IMR-90 (cell line): ENCODE measurements at regions not wholly inside any gene's neighbourhood (a gene's known extent, or its start where the extent isn't known, plus 50 kb on each side); places are given as distances from the start of the nearest gene placed in this dataset.

Source experiments
- ATAC-seq: fragments of 200-7000 bp; cut with Tn5 transposase; 2 replicates; pipeline ENCODE4 v1.9.1; 2020; ENCODE audit warnings: low read depth, mild to moderate bottlenecking, moderate library complexity
- BruUV-seq: library from RNA; stranded (reverse); fragments of 400-500 nt; replicated peaks from 2 replicates; lab custom pipeline; 2021; lab: Mats Ljungman, UMichigan
- CTCF ChIA-PET: fragments of 300-600 bp; formaldehyde crosslinking; extraction: SDS; loops from one replicate; lab custom pipeline; 2021; ENCODE audit warnings: antibody characterized with exemption; lab: Yijun Ruan, JAX
- POLR2A ChIA-PET: fragments of 300-600 bp; sonication (Branson Sonifier 250); formaldehyde crosslinking; loops from one replicate; lab custom pipeline; 2022; ENCODE audit warnings: antibody characterized with exemption; ENCODE audit not compliant: unreplicated experiment; lab: Charles Lee
- DNase-seq: peaks from one replicate; pipeline ENCODE4 v3.0.0; 2013
- H2AFZ ChIP-seq: replicated peaks from 2 replicates; pipeline ENCODE3; 2013; ENCODE audit warnings: low read length, mild to moderate bottlenecking; ENCODE audit not compliant: poor library complexity
- H2AK5ac ChIP-seq: 2 replicates; pipeline ENCODE4 v1.6.1; 2013; ENCODE audit warnings: low read depth, low read length, inconsistent platforms
- H2AK9ac ChIP-seq: replicated peaks from 2 replicates; pipeline ENCODE3; 2013; ENCODE audit warnings: mild to moderate bottlenecking, low read depth, low read length, moderate library complexity; ENCODE audit not compliant: poor library complexity
- H2BK120ac ChIP-seq: 2 replicates; pipeline ENCODE4 v1.6.1; 2013; ENCODE audit warnings: low read depth, low read length, inconsistent platforms
- H2BK15ac ChIP-seq: 3 replicates; pipeline ENCODE4 v1.6.1; 2013; ENCODE audit warnings: low read depth, low read length, inconsistent platforms
- H2BK20ac ChIP-seq: 2 replicates; pipeline ENCODE4 v1.6.1; 2013; ENCODE audit warnings: low read depth, mild to moderate bottlenecking, inconsistent platforms, low read length, moderate library complexity
- H2BK5ac ChIP-seq: 2 replicates; pipeline ENCODE4 v1.6.1; 2013; ENCODE audit warnings: mild to moderate bottlenecking, low read depth, low read length, inconsistent platforms; ENCODE audit not compliant: poor library complexity, severe bottlenecking
- H3K14ac ChIP-seq: replicated peaks from 2 replicates; pipeline ENCODE4 v1.6.1; 2013; ENCODE audit warnings: low read depth, low read length, inconsistent platforms
- H3K18ac ChIP-seq: 2 replicates; pipeline ENCODE4 v1.6.1; 2013; ENCODE audit warnings: low read depth, low read length, control low read depth
- H3K23ac ChIP-seq: 2 replicates; pipeline ENCODE4 v1.6.1; 2013; ENCODE audit warnings: low read depth, low read length, inconsistent platforms
- H3K27ac ChIP-seq: 2 replicates; pipeline ENCODE4 v1.5.1; 2013; ENCODE audit warnings: mild to moderate bottlenecking, control low read depth, low read length; ENCODE audit not compliant: insufficient read depth
- H3K27me3 ChIP-seq: 2 replicates; pipeline ENCODE4 v1.6.1; 2013; ENCODE audit warnings: low read length; ENCODE audit not compliant: control insufficient read depth, insufficient read depth
- H3K36me3 ChIP-seq: 2 replicates; pipeline ENCODE4 v1.6.1; 2013; ENCODE audit warnings: low read length, mixed read lengths; ENCODE audit not compliant: control insufficient read depth, insufficient read depth
- H3K4ac ChIP-seq: 2 replicates; pipeline ENCODE4 v1.6.1; 2013; ENCODE audit warnings: low read depth, low read length, inconsistent platforms
- H3K4me1 ChIP-seq: 2 replicates; pipeline ENCODE4 v1.6.1; 2013; ENCODE audit warnings: low read length, mixed read lengths; ENCODE audit not compliant: control insufficient read depth, insufficient read depth
- H3K4me2 ChIP-seq: 2 replicates; pipeline ENCODE4 v1.6.1; 2013; ENCODE audit warnings: low read depth, mild to moderate bottlenecking, control low read depth, low read length, moderate library complexity
- H3K4me3 ChIP-seq: 2 replicates; pipeline ENCODE4 v1.5.1; 2013; ENCODE audit warnings: low read depth, mild to moderate bottlenecking, control low read depth, low read length, moderate library complexity; ENCODE audit not compliant: insufficient read depth
- H3K56ac ChIP-seq: 2 replicates; pipeline ENCODE4 v1.6.1; 2013; ENCODE audit warnings: low read length, inconsistent platforms; ENCODE audit not compliant: insufficient read depth; ENCODE audit errors: extremely low read depth
- H3K79me1 ChIP-seq, 2 experiments: 2 replicates each; pipeline ENCODE4 v1.6.1; 2013; ENCODE audit warnings: low read length in 2 of 2, inconsistent platforms in 1 of 2, low read depth in 1 of 2
- H3K9ac ChIP-seq: 2 replicates; pipeline ENCODE4 v1.6.1; 2013; ENCODE audit warnings: low read depth, low read length, control low read depth
- H3K9me1 ChIP-seq: 2 replicates; pipeline ENCODE4 v1.6.1; 2013; ENCODE audit warnings: low read length, inconsistent platforms; ENCODE audit not compliant: insufficient read depth
- H3K9me3 ChIP-seq: 2 replicates; pipeline ENCODE4 v1.6.1; 2013; ENCODE audit warnings: low read length; ENCODE audit not compliant: control insufficient read depth, insufficient read depth
- H4K20me1 ChIP-seq: 2 replicates; pipeline ENCODE4 v1.6.1; 2013; ENCODE audit warnings: low read length, inconsistent platforms; ENCODE audit not compliant: insufficient read depth
- H4K5ac ChIP-seq: 2 replicates; pipeline ENCODE4 v1.6.1; 2013; ENCODE audit warnings: mild to moderate bottlenecking, low read depth, low read length, control low read depth
- H4K8ac ChIP-seq, 2 experiments: 2 replicates each; pipeline ENCODE4 v1.6.1; 2013; ENCODE audit warnings: low read depth in 2 of 2, low read length in 2 of 2, control low read depth in 1 of 2, inconsistent platforms in 1 of 2
- H4K91ac ChIP-seq: 2 replicates; pipeline ENCODE4 v1.6.1; 2013; ENCODE audit warnings: low read depth, low read length, inconsistent platforms; ENCODE audit not compliant: insufficient read depth
- ELK1 ChIP-seq: fragments of 150-350 bp; IDR thresholded peaks from 2 replicates; pipeline ENCODE4 v1.6.1; 2016; ENCODE audit warnings: low read depth, mild to moderate bottlenecking, low read length, moderate library complexity, borderline replicate concordance
- NFE2L2 ChIP-seq: fragments of 150-350 bp; IDR thresholded peaks from 2 replicates; pipeline ENCODE4 v1.6.1; 2016; ENCODE audit warnings: low read depth, mild to moderate bottlenecking, low read length
- POLR2A ChIP-seq: IDR thresholded peaks from 2 replicates; pipeline ENCODE4 v1.6.1; 2012; ENCODE audit warnings: mild to moderate bottlenecking, low read depth, low read length
- RFX5 ChIP-seq: IDR thresholded peaks from 2 replicates; pipeline ENCODE4 v1.8.0; 2012; ENCODE audit warnings: low read depth, mild to moderate bottlenecking, low read length, moderate library complexity
- WGBS, 2 experiments: methylation state at CpG; one replicate each; pipeline versions ENCODE4 v1.1.5 to v1.1.7; 2013; ENCODE audit warnings: missing lambda C conversion rate in 2 of 2; ENCODE audit not compliant: insufficient read length in 1 of 2; ENCODE audit errors: extremely low coverage in 2 of 2; 5-methylcytosine and 5-hydroxymethylcytosine counted together
- dilution Hi-C: fragments of 300-500 bp; cut with HindIII; formaldehyde crosslinking; loops from one replicate; pipeline ENCODE4 v1.14.3; 2018; ENCODE audit warnings: low sequenced_read_pairs; ENCODE audit not compliant: unreplicated experiment
- in situ Hi-C: fragments of 300-500 bp; cut with MboI; formaldehyde crosslinking; loops from 3 replicates; pipeline ENCODE4 v1.14.3; 2019; ENCODE audit warnings: low sequenced_read_pairs, inconsistent platforms, mixed read lengths
- intact Hi-C: fragments of 100-400 bp; cut with micrococcal nuclease; formaldehyde crosslinking; loops from 2 replicates; pipeline ENCODE4 v1.10.0; 2022

DNA sequence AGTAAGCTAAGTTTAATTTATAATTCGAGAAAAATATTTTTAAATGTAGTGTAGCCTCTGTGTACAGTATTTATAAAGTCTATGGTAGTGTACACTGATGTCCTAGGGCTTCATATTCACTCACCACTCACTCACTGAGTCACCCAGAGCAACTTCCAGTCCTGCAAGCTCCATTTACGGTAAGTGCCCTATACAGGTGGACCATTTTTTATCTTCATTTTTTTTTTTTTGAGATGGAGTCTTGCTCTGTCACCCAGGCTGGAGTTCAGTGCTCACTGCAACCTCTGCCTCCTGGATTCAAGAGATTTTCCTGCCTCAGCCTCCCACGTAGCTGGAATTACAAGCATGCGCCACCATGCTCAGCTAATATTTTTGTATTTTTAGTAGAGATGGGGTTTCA lies 104.2 kb downstream of the PDCL3 start:
- no peak overlapping the region for H4K91ac ChIP-seq
- DNase-seq (no peak), ATAC-seq (no peak)
- no peaks in the 10 kb centered on the region for H3K9me3 ChIP-seq
- no TSS peak for BruUV-seq
- H3K27ac ChIP-seq, result no peak overlapping the region
- dilution Hi-C loops (no loop called here), in situ Hi-C loops (no loop called here), intact Hi-C loops (no loop called here)
- H4K8ac ChIP-seq, result no peak overlapping the region
- H3K9me1 ChIP-seq, result 0 out of 2 replicates have a peak, but pooled peaks cover 2% of the 10 kb centered on the region
- no peaks in the 10 kb centered on the region for H3K36me3 ChIP-seq
- H3K79me1 ChIP-seq, result no peaks in the 10 kb centered on the region
- WGBS, 2 experiments, result 67% methylated on average over 3 of the region's 4 CpGs; no CpG with 5 or more reads in 1 of the 2 experiments
- H3K9ac ChIP-seq, result no peak overlapping the region
- POLR2A ChIA-PET, result no interaction called here
- no peak overlapping the region for H2AFZ ChIP-seq
- no peak overlapping the region for H3K23ac ChIP-seq
- H2AK9ac ChIP-seq, result no peak overlapping the region
- H4K20me1 ChIP-seq, result no peaks in the 10 kb centered on the region
- no peak overlapping the region for H3K4ac ChIP-seq
- no peak overlapping the region for H2BK5ac ChIP-seq
- no peak overlapping the region for H3K14ac ChIP-seq
- H3K27me3 ChIP-seq, result peaks cover 51% of the 10 kb centered on the region
- no peaks in the 10 kb centered on the region for H3K4me1 ChIP-seq
- H2BK20ac ChIP-seq, result no peak overlapping the region
- CTCF ChIA-PET, result interaction anchor here (1.6 kb wide), 1 partner anchor 9 kb away, joined by 7 read pairs; no protein-coding TSS in a partner anchor
- H3K18ac ChIP-seq, result no peak overlapping the region
- TF ChIP-seq POLR2A (no peak), NFE2L2 (no peak), RFX5 (no peak), ELK1 (no peak)
- H2BK15ac ChIP-seq, result no peak overlapping the region
- no peak overlapping the region for H4K5ac ChIP-seq
- no peak overlapping the region for H3K56ac ChIP-seq
- no peak overlapping the region for H3K4me2 ChIP-seq
- no peak overlapping the region for H2AK5ac ChIP-seq
- no peak overlapping the region for H3K4me3 ChIP-seq
- no peak overlapping the region for H2BK120ac ChIP-seq
